GM18951 (cell line): ENCODE measurements at regions not wholly inside any gene's neighbourhood (a gene's known extent, or its start where the extent isn't known, plus 50 kb on each side); places are given as distances from the start of the nearest gene placed in this dataset.

Source experiments
- POLR2A ChIP-seq: IDR thresholded peaks from 4 replicates; pipeline ENCODE4 v1.6.1; 2011; ENCODE audit warnings: mild to moderate bottlenecking; ENCODE audit not compliant: insufficient read length, insufficient read depth; ENCODE audit errors: extremely low read depth
- in situ Hi-C: fragments of 300-500 bp; cut with MboI; formaldehyde crosslinking; loops from one replicate; pipeline ENCODE4 v1.12.0; 2022; ENCODE audit warnings: low sequenced_read_pairs, mixed read lengths, inconsistent platforms; ENCODE audit not compliant: unreplicated experiment

DNA sequence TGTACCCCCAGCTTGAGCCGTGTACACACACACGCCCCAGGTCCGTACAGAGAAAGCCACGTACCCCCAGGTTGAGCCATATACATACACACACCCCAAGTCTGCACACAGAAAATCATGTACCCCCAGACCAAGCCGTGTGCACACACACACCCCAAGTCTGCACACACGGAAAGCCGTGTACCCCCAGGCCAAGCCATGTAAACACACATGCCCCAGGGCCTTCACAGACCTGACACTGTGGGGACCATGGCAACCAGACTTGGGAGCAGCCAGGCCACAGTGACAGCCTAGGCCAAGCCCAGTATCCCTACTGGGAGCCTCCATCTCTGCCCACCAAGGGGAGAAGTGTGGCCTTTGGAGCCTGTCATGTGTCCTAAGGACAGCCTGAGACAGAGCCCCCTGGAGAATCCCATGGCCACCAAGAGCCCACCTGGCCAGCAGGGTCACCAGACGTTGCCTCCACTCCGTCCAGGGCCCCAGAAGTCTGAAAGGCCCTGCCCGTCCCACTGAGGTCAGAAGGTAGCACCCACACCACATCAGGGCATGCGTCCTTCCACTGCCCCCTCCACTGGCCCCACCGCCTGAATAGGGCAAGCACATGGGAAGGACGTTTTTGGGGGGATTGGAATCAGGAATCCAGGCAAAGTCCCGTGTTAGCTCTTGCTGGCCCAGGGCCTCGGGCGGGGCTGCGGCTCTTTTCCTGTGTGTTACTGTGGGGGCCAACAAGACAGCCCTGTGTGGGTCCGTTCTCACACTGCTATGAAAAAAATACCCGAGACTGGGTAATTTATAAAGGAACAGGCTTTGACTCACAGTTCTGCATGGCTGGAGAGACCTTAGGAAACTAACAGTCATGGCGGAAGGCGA lies 636.7 kb downstream of the TBC1D22A start:
- no peak for TF ChIP-seq POLR2A
- in situ Hi-C loops, result no loop called here

GRCh38 chr22:47398491-47398890 lies 636.0 kb downstream of the TBC1D22A start:
- no peak for TF ChIP-seq POLR2A
- in situ Hi-C loops, result no loop called here

GRCh38 chr22:47397673-47398072 lies 635.2 kb downstream of the TBC1D22A start:
- in situ Hi-C loops, result no loop called here
- no peak for TF ChIP-seq POLR2A

- in situ Hi-C loops, result no loop called here
- TF ChIP-seq POLR2A, result no peak
Measured at GRCh38 chr22:47396515-47396914, 634.1 kb downstream of the TBC1D22A start.

- no peak for TF ChIP-seq POLR2A
- in situ Hi-C loops, result no loop called here
Measured at GRCh38 chr22:47396105-47396504, 633.7 kb downstream of the TBC1D22A start.

DNA sequence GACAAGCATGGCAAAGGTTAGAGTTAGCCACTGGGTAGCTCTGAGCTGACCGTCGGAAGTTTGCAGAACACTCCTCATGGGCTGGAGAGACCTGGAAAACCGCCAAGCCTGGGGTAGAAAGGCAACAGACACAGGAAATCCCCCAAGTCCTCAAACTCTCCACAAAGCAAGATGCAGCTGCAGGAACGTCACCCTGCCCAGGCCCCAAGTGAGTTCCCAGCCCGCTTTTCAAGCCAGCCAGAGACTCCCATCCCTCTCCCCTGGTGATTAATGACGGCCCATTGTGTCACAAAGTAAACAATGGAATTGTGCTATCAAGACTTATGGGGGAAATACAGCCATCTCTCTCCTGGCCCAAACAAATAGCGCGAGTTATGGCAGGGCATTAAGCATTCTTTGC lies 633.0 kb downstream of the TBC1D22A start:
- in situ Hi-C loops, result no loop called here
- TF ChIP-seq POLR2A, result no peak

GRCh38 chr22:47394504-47395440 lies 632.3 kb downstream of the TBC1D22A start:
- TF ChIP-seq POLR2A, result no peak
- in situ Hi-C loops, result no loop called here

- no peak for TF ChIP-seq POLR2A
- in situ Hi-C loops, result no loop called here
Measured at GRCh38 chr22:47393191-47393590, 630.7 kb downstream of the TBC1D22A start.

- no peak for TF ChIP-seq POLR2A
- in situ Hi-C loops, result no loop called here
Measured at GRCh38 chr22:47392729-47393128, 630.3 kb downstream of the TBC1D22A start.

DNA sequence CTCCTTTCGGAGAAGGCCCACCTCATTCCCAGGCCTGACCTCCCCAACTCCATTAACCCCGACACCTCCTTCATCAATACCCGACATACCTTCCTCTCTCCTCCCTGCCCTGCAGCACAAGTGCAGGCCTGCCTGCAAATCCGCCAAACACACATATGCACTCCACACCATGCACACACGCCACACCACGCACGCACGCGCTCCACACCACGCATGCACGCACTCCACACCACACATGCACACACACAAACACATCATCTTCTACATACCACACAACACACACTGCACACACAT lies 629.6 kb downstream of the TBC1D22A start:
- in situ Hi-C loops, result no loop called here
- TF ChIP-seq POLR2A, result no peak

GRCh38 chr22:47391169-47392053 lies 629.0 kb downstream of the TBC1D22A start:
- in situ Hi-C loops, result no loop called here
- TF ChIP-seq POLR2A, result no peak

DNA sequence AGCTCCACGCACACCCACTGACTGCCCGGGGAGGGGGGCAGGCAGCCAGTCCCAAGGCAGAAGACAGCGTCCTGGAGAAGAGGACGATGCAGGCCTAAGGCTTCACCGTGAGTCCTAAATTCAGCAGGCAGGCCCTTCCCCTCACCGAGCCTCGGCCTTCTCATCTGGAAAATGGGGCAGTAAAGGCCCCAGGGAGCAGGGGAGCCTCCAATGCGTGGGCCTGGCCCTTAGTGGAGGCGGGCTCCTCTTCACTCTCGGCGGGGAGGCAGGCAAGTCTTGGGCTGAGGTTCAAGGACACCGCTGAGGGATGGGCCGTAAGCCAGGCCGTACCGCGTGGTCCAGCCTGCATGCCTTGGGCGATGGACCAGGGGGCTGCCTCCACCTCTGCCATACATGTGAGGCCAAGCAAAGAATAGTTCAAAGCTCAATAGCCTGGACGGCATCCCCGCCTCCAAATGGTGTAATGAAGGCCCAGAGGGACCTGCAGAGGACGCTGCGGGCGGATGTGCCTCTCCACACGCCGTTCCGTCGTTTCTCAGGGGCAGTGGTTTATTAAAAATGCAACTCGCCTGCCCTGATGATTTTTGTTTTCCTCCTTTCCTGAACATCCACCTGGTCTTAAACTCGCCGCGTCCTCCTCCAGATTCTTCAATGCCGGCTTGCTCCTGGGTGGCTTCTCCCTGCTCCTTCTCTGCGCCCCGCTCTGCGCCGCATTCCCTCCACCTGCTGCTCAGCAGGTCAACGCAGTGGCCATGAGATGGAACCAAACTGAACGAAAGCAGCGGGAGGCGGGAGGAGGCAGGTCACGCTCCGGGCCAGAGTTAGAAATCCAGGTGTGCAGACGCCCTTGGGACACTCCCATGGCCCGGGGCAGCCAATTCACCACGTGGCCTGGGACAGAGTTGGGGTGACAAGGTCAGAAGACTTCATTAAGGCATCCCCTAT lies 627.8 kb downstream of the TBC1D22A start:
- in situ Hi-C loops, result no loop called here
- TF ChIP-seq POLR2A, result no peak
